Neural progenitor cell (in vitro differentiated cells): ENCODE measurements at regions not wholly inside any gene's neighbourhood (a gene's known extent, or its start where the extent isn't known, plus 50 kb on each side); places are given as distances from the start of the nearest gene placed in this dataset.
"Not testable (repeated sequence)": the region's sequence is repeated elsewhere in the genome, so short reads cannot be mapped to it uniquely, and the experiment has no call there.

Source experiments
- DNase-seq: peaks from one replicate; pipeline ENCODE4 v3.0.0-alpha.2; 2016; ENCODE audit warnings: low spot score
- H2AFZ ChIP-seq: fragments of 200-600 bp; sonication (generic); replicated peaks from 2 replicates; pipeline ENCODE4 v1.6.1; 2016; ENCODE audit warnings: antibody characterized with exemption
- H3F3A ChIP-seq: fragments of 200-600 bp; sonication (generic); 2 replicates; pipeline ENCODE4 v1.6.1; 2016; ENCODE audit warnings: antibody characterized with exemption, low read depth
- H3K27ac ChIP-seq: fragments of 200-600 bp; sonication (generic); 2 replicates; pipeline ENCODE4 v1.5.1; 2016; ENCODE audit warnings: mild to moderate bottlenecking
- H3K27me3 ChIP-seq: fragments of 200-600 bp; sonication (generic); 2 replicates; pipeline ENCODE4 v1.6.1; 2016; ENCODE audit warnings: mild to moderate bottlenecking, moderate library complexity
- H3K36me3 ChIP-seq: fragments of 200-600 bp; sonication (generic); 2 replicates; pipeline ENCODE4 v1.5.1; 2016
- H3K4me1 ChIP-seq: fragments of 200-600 bp; sonication (generic); 2 replicates; pipeline ENCODE4 v1.6.1; 2016; ENCODE audit warnings: mixed run types
- H3K4me2 ChIP-seq: fragments of 200-600 bp; sonication (generic); 2 replicates; pipeline ENCODE4 v1.6.1; 2016
- H3K4me3 ChIP-seq: fragments of 200-600 bp; sonication (generic); 2 replicates; pipeline ENCODE4 v1.5.1; 2016
- H3K79me2 ChIP-seq: fragments of 200-600 bp; sonication (generic); 2 replicates; pipeline ENCODE4 v1.6.1; 2016; ENCODE audit warnings: low read depth
- H3K9ac ChIP-seq: fragments of 200-600 bp; sonication (generic); 2 replicates; pipeline ENCODE4 v1.6.1; 2016
- H3K9me3 ChIP-seq: fragments of 200-600 bp; sonication (generic); 2 replicates; pipeline ENCODE4 v1.5.1; 2016; ENCODE audit warnings: low read depth
- H4K20me1 ChIP-seq: fragments of 200-600 bp; sonication (generic); 2 replicates; pipeline ENCODE4 v1.6.1; 2016; ENCODE audit warnings: low read depth
- H3K27ac Mint-ChIP-seq: 3 replicates; pipeline ENCODE4 v1.8.0; 2021; ENCODE audit warnings: mixed read lengths
- H3K27me3 Mint-ChIP-seq: 2 replicates; pipeline ENCODE4 v1.8.0; 2022; ENCODE audit warnings: low read depth, mild to moderate bottlenecking, inconsistent platforms, moderate library complexity, mixed read lengths; ENCODE audit not compliant: insufficient read depth
- H3K36me3 Mint-ChIP-seq: 3 replicates; pipeline ENCODE4 v1.8.0; 2021; ENCODE audit warnings: mixed read lengths
- H3K4me1 Mint-ChIP-seq: 3 replicates; pipeline ENCODE4 v1.8.0; 2021; ENCODE audit warnings: mixed read lengths
- H3K4me3 Mint-ChIP-seq: 3 replicates; pipeline ENCODE4 v1.8.0; 2021; ENCODE audit warnings: mild to moderate bottlenecking, moderate library complexity, mixed read lengths
- H3K9me3 Mint-ChIP-seq: 3 replicates; pipeline ENCODE4 v1.8.0; 2020; ENCODE audit warnings: mixed read lengths
- CTCF ChIP-seq: fragments of 200-600 bp; sonication (generic); IDR thresholded peaks from 2 replicates; pipeline ENCODE4 v1.5.1; 2017; ENCODE audit warnings: antibody characterized with exemption, mild to moderate bottlenecking
- EZH2 ChIP-seq: fragments of 200-600 bp; sonication (generic); IDR thresholded peaks from 2 replicates; pipeline ENCODE4 v1.6.1; 2017; ENCODE audit warnings: antibody characterized with exemption, mild to moderate bottlenecking, moderate library complexity
- EZH2phosphoT487 ChIP-seq: fragments of 200-600 bp; sonication (generic); IDR thresholded peaks from 2 replicates; pipeline ENCODE4 v1.6.1; 2017; ENCODE audit warnings: antibody characterized with exemption

DNA sequence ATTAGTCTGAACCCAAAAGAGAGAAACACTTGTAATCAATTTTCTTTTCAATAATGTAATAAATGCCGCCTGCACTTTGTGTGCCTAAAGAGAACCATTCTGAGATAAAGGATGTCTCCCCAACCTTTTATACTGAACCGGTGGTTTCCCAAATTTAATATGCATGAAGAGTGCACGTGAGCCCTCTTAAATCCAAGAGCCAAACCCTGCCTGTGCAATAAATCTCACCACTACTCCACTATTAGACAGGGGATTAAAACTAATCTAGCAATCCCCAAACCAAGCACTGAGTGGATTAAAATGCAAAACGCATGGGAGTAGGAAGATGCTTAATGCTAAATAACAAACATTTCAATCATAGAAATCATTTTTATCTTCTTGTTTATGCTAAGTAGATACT is 351.0 kb upstream of the PSMD7 start:
- Histone ChIP-seq H3K4me3 (no peak overlapping the region), H2AFZ (no peak overlapping the region), H3K27ac (no peak overlapping the region), H3K36me3 (no peaks in the 10 kb centered on the region), H3K9me3 (no peaks in the 10 kb centered on the region), H3K79me2 (no peaks in the 10 kb centered on the region), H3K4me1 (no peaks in the 10 kb centered on the region), H3K9ac (no peak overlapping the region), H4K20me1 (no peaks in the 10 kb centered on the region), H3K4me2 (no peak overlapping the region), H3K27me3 (no peaks in the 10 kb centered on the region), H3F3A (no peaks in the 10 kb centered on the region)
- TF ChIP-seq CTCF, result no peak
- TF ChIP-seq EZH2phosphoT487, result no peak
- no peak for TF ChIP-seq EZH2
- Mint-ChIP-seq H3K36me3 (no peaks in the 10 kb centered on the region), H3K9me3 (no peaks in the 10 kb centered on the region), H3K4me1 (no peaks in the 10 kb centered on the region), H3K4me3 (no peak overlapping the region), H3K27ac (no peak overlapping the region), H3K27me3 (no peaks in the 10 kb centered on the region)
- no peak for DNase-seq

DNA sequence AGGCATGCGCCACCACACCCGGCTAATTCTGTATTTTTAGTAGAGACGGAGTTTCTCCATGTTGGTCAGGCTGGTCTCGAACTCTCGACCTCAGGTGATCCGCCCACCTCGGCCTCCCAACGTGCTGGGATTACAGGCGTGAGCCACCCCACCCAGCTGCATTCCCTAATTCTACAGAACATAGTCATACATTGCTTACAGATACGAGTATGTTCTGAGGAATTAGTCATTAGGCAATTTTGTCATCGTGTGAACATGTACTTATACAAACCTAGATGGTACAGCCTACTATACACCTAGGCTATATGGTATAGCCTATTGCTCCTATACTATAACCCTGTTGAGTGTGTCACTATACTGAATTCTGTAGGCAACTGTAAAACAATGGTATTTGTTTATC is 353.4 kb upstream of the PSMD7 start:
- H3K9ac ChIP-seq, H3K36me3 ChIP-seq, H3K27me3 ChIP-seq, H3K4me3 ChIP-seq, H3K9me3 Mint-ChIP-seq, H3K4me1 ChIP-seq, H3F3A ChIP-seq, H3K36me3 Mint-ChIP-seq, DNase-seq, H3K4me3 Mint-ChIP-seq, H3K27ac Mint-ChIP-seq, H3K79me2 ChIP-seq, H3K27ac ChIP-seq, H2AFZ ChIP-seq, H3K4me1 Mint-ChIP-seq, H3K4me2 ChIP-seq, H3K9me3 ChIP-seq, H3K27me3 Mint-ChIP-seq, H4K20me1 ChIP-seq: not testable (repeated sequence)

DNA sequence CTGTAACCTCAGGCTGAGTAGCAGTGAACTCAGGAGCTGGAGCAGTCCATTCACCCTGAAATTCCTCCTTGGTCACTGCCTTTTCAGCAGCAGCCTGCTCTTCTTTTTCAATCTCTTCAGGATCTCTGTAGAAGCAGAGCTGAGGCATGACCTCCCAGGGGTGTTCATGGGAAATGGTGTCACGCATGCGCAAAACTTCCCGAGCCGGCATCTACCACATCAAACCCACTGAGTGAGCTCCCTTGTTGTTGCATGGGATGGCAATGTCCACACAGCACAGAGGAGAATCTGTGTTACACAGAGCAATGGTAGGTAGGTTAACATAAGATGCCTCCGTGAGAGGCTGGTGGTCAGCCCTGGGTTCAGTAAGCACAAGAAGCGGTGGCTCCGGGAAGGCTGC is 355.8 kb upstream of the PSMD7 start:
- H2AFZ ChIP-seq, H3K4me3 ChIP-seq, H3K79me2 ChIP-seq, H3K4me1 Mint-ChIP-seq, H4K20me1 ChIP-seq, H3K36me3 ChIP-seq, H3K27ac Mint-ChIP-seq, H3F3A ChIP-seq, H3K27me3 ChIP-seq, H3K9me3 Mint-ChIP-seq, DNase-seq, H3K4me3 Mint-ChIP-seq, H3K36me3 Mint-ChIP-seq, H3K4me1 ChIP-seq, H3K9ac ChIP-seq, H3K4me2 ChIP-seq, H3K9me3 ChIP-seq, H3K27me3 Mint-ChIP-seq, H3K27ac ChIP-seq: not testable (repeated sequence)

DNA sequence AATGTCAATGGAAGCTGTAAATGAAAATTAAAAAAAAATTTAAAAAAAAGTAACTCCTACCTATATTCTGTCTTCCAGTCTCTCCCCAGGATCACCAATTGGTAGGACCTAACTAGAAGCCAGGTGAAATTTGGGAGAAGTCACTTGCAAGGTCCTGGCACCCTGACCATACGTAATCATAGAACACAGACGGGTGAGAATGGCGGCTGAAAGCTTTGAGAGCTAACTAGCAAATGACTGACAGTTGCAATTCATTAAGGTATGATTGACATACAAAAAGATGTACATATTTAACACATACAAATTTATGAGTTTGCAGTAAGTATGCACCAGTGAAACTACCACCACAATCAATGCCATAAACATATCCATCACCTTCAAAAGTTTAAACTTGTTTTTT is 372.7 kb upstream of the PSMD7 start:
- Histone ChIP-seq H3K4me3 (no peak overlapping the region), H3K9ac (no peak overlapping the region), H3K27me3 (no peaks in the 10 kb centered on the region), H3K79me2 (no peaks in the 10 kb centered on the region), H3F3A (no peaks in the 10 kb centered on the region), H3K4me2 (no peak overlapping the region), H3K27ac (no peak overlapping the region), H3K9me3 (peaks cover 5% of the 10 kb centered on the region), H3K36me3 (no peaks in the 10 kb centered on the region), H2AFZ (no peak overlapping the region), H3K4me1 (no peaks in the 10 kb centered on the region), H4K20me1 (no peaks in the 10 kb centered on the region)
- H3K36me3 Mint-ChIP-seq, result peaks cover 2% of the 10 kb centered on the region
- TF ChIP-seq EZH2phosphoT487 (no peak), CTCF (no peak), EZH2 (no peak)
- no peak overlapping the region for H3K4me3 Mint-ChIP-seq
- no peak for DNase-seq
- H3K27ac Mint-ChIP-seq, result no peak overlapping the region
- H3K9me3 Mint-ChIP-seq, result peaks cover 4% of the 10 kb centered on the region
- no peaks in the 10 kb centered on the region for H3K4me1 Mint-ChIP-seq
- H3K27me3 Mint-ChIP-seq, result peaks cover 2% of the 10 kb centered on the region
